ENCODE measurements at regions not wholly inside any gene's neighbourhood (a gene's known extent, or its start where the extent isn't known, plus 50 kb on each side); places are given as distances from the start of the nearest gene placed in this dataset.

- TF ChIP-seq NFIC (IDR thresholded peaks at IDR 0.05): no peak
- TF ChIP-seq TEAD4 (IDR thresholded peaks at IDR 0.05): no peak
- TF ChIP-seq REST (IDR thresholded peaks at IDR 0.05; ENCODE audit: low read depth): no peak
- no peak for TF ChIP-seq EGR1 (IDR thresholded peaks at IDR 0.05)
- TF ChIP-seq MAX (IDR thresholded peaks at IDR 0.05): no peak
- no peak for TF ChIP-seq RAD21 (IDR thresholded peaks at IDR 0.05; ENCODE audit: low read depth)
- TF ChIP-seq CEBPB (IDR thresholded peaks at IDR 0.05): no peak
- TF ChIP-seq TCF12 (IDR thresholded peaks at IDR 0.05; ENCODE audit: low read depth): no peak
These were observed 238.5 kb upstream of the IRX3 start for GRCh38 chr16:54525104-54525503.

DNA sequence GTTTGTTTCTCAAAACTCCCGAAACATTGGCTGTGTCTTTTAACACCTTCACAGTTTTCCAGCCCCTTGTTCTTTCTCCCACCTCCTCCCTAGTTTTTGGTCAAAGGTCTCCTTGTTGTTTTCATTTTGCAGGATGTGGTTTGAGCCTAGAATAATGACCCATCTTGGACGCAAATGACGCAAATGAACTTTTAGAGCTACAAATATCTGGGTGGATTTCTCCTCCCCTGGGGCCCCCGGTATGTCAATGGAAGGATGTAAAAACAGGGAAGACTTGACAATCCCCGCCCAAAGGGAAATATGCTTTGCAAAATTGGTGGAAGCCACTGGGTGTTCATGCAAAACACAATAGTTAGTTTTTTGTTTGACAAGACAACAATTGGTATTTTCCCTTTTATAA is 236.0 kb upstream of the IRX3 start:
- TF ChIP-seq ZBTB7A (IDR thresholded peaks at IDR 0.05; ENCODE audit: low read depth) (no peak), NFIC (IDR thresholded peaks at IDR 0.05) (no peak), TCF12 (IDR thresholded peaks at IDR 0.05; ENCODE audit: low read depth) (no peak), EGR1 (IDR thresholded peaks at IDR 0.05) (no peak), CEBPB (IDR thresholded peaks at IDR 0.05) (no peak)

DNA sequence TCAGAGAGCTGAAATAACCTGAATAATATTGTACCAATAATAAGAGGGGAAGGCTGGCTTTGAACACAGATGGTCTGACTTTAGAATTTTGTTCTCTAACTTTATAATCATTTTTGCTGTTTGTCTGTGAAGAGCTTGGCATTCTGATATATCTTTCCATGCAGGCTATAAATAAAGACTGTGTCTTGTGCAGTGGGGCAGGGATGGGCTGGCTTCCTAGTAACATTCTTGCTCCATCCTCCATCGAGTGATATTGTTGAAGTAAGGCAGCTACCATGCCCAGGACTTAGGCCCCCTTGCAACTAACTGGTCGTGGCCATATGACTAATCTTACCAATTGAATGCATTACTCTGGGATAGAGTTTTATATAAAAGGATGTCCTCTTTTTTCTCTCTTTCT is 234.7 kb upstream of the IRX3 start:
- TF ChIP-seq, protein P1, sequence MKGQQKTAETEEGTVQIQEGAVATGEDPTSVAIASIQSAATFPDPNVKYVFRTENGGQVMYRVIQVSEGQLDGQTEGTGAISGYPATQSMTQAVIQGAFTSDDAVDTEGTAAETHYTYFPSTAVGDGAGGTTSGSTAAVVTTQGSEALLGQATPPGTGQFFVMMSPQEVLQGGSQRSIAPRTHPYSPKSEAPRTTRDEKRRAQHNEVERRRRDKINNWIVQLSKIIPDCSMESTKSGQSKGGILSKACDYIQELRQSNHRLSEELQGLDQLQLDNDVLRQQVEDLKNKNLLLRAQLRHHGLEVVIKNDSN (IDR thresholded peaks at IDR 0.05): no peak

DNA sequence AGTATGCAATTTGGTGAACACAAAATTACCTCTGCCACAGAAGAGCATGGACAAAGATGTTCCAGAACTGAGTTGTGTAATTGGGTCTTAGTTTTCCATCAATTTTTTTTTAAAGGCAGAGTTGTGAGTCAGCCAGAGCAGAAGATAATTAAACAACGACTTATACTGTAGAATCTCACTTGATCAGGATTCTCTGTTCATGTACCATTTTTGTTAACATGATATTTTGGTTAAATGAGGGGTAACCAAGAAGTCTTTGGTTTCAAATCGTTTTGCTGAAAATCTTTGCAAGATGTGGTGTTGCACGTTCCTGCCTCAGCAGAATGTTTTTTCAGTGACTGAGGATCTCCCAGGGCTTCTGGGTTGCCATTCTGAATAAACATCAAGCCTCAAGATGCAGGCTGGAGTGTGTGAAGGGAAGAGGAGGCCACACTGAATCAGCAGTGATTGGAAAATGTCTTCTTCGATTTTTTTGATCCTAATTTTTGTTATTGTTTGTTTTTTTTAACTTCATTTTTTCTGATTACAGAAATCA is 232.6 kb upstream of the IRX3 start:
- no peak for TF ChIP-seq FOXM1 (IDR thresholded peaks at IDR 0.05; ENCODE audit: borderline replicate concordance, low read depth)
- no peak for TF ChIP-seq TCF12 (IDR thresholded peaks at IDR 0.05; ENCODE audit: low read depth)
- no peak for TF ChIP-seq EGR1 (IDR thresholded peaks at IDR 0.05)
- TF ChIP-seq YY1 (IDR thresholded peaks at IDR 0.05; ENCODE audit: low read depth): no peak
- TF ChIP-seq TEAD4 (IDR thresholded peaks at IDR 0.05): no peak
- TF ChIP-seq, protein P1 (IDR thresholded peaks at IDR 0.05): no peak
- no peak for TF ChIP-seq MAX (IDR thresholded peaks at IDR 0.05)
- no peak for TF ChIP-seq NFIC (IDR thresholded peaks at IDR 0.05)
- TF ChIP-seq ZBTB7A (IDR thresholded peaks at IDR 0.05; ENCODE audit: low read depth): no peak
- TF ChIP-seq RAD21 (IDR thresholded peaks at IDR 0.05; ENCODE audit: low read depth): no peak
- TF ChIP-seq CREB1 (IDR thresholded peaks at IDR 0.05; ENCODE audit: low read depth): no peak

- TF ChIP-seq TAF1 (IDR thresholded peaks at IDR 0.05; ENCODE audit: low read depth): no peak
- no peak for TF ChIP-seq ZBTB7A (IDR thresholded peaks at IDR 0.05; ENCODE audit: low read depth)
- no peak for TF ChIP-seq RAD21 (IDR thresholded peaks at IDR 0.05; ENCODE audit: low read depth)
- no peak for TF ChIP-seq EGR1 (IDR thresholded peaks at IDR 0.05)
- no peak for TF ChIP-seq MAX (IDR thresholded peaks at IDR 0.05)
- no peak for TF ChIP-seq NFIC (IDR thresholded peaks at IDR 0.05)
- TF ChIP-seq, protein P1 (IDR thresholded peaks at IDR 0.05): no peak
- TF ChIP-seq CREB1 (IDR thresholded peaks at IDR 0.05; ENCODE audit: low read depth): no peak
These were observed 230.6 kb upstream of the IRX3 start for GRCh38 chr16:54517181-54517580.

DNA sequence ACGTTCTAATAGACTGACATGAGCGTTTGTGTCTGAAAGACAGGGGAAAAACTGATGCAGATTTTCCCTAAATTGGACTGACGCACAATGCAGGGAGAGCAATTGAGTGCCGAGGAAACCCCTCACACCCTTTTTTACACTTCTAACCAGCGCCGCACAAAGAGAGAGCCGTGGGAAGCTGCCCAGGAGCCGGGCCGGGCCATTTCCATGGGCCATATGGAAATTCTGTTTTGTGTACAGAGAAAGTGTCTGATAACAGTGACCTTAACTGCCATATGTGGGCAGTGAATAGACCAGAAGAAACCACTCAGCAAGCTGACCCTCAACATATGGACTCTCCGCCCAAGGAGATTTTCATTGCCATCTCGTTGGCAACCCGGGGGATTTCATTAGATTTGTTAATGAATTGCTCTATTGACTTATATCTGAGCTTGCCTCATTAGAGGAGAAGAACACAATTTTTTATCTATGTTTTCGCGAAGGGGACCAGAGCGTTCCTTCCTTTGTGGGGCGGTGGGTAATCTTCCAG is 225.9 kb upstream of the IRX3 start:
- no peak for TF ChIP-seq EGR1 (IDR thresholded peaks at IDR 0.05)
- TF ChIP-seq, protein P1 (IDR thresholded peaks at IDR 0.05): no peak
- TF ChIP-seq REST (IDR thresholded peaks at IDR 0.05; ENCODE audit: low read depth): no peak
- no peak for TF ChIP-seq MAX (IDR thresholded peaks at IDR 0.05)
- no peak for TF ChIP-seq TEAD4 (IDR thresholded peaks at IDR 0.05)
- no peak for TF ChIP-seq CEBPB (IDR thresholded peaks at IDR 0.05)
- TF ChIP-seq FOXM1 (IDR thresholded peaks at IDR 0.05; ENCODE audit: borderline replicate concordance, low read depth): no peak
- TF ChIP-seq ZBTB7A (IDR thresholded peaks at IDR 0.05; ENCODE audit: low read depth): no peak
- TF ChIP-seq NFIC (IDR thresholded peaks at IDR 0.05): no peak
- TF ChIP-seq YY1 (IDR thresholded peaks at IDR 0.05; ENCODE audit: low read depth): no peak
- TF ChIP-seq TCF12 (IDR thresholded peaks at IDR 0.05; ENCODE audit: low read depth): no peak
- no peak for TF ChIP-seq TAF1 (IDR thresholded peaks at IDR 0.05; ENCODE audit: low read depth)
- no peak for TF ChIP-seq CREB1 (IDR thresholded peaks at IDR 0.05; ENCODE audit: low read depth)
- no peak for TF ChIP-seq EP300 (IDR thresholded peaks at IDR 0.05; ENCODE audit: borderline replicate concordance)
- no peak for TF ChIP-seq RAD21 (IDR thresholded peaks at IDR 0.05; ENCODE audit: low read depth)
